GM21381 (cell line): ENCODE measurements at regions not wholly inside any gene's neighbourhood (a gene's known extent, or its start where the extent isn't known, plus 50 kb on each side); places are given as distances from the start of the nearest gene placed in this dataset.
"Not testable (repeated sequence)": the region's sequence is repeated elsewhere in the genome, so short reads cannot be mapped to it uniquely, and the experiment has no call there.

Source experiments
- ATAC-seq: cut with Tn5 transposase; IDR thresholded peaks from one replicate; pipeline ENCODE4 v1.9.1; 2021; ENCODE audit warnings: mild to moderate bottlenecking, moderate library complexity; ENCODE audit not compliant: unreplicated experiment

DNA sequence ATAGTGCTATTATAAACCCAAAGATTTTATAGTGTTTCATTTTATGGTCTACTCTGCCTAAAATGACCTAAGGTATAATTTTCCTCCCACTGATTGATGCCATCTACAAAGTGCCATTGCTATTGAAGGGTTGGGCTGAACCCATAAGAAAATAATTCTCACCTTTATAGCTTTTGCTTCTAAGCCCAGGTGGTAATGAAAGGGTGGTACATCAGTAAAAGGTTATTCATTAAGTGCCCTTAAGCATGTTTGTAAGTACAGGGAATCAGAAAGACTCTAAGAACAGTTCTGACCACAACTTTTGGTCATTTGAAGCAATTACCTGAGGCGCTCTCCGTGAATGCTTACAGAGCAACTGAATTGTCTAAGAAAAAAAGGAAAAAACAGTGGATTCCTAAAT lies 1247.3 kb downstream of the NXPH1 start:
- ATAC-seq, result no peak

DNA sequence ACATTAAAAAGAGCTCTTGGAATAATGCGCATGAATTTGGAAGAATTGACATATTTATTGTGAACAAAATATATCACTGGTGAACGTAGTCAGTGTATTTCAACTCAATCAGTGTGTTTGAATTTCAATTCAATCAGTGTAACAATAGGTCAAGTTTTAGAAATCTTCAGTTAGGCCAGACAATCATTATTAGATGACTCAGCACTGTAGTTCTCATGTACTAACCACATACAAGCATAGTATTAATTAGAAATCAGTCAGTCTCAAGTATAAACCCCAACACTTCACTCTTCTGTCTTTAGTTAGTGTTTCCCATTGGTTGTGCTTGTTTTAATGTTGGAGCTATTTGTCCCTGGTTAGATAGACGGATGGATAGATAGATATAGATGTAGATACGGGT lies 1247.9 kb downstream of the NXPH1 start:
- ATAC-seq, result no peak

- no peak for ATAC-seq
Observed at GRCh38 chr7:9691286-9691685, 1257.9 kb downstream of the NXPH1 start.

GRCh38 chr7:9698375-9698774 lies 1265.0 kb downstream of the NXPH1 start:
- ATAC-seq, result no peak

GRCh38 chr7:9709216-9709615 lies 1264.5 kb upstream of the PHF14 start:
- ATAC-seq, result no peak

DNA sequence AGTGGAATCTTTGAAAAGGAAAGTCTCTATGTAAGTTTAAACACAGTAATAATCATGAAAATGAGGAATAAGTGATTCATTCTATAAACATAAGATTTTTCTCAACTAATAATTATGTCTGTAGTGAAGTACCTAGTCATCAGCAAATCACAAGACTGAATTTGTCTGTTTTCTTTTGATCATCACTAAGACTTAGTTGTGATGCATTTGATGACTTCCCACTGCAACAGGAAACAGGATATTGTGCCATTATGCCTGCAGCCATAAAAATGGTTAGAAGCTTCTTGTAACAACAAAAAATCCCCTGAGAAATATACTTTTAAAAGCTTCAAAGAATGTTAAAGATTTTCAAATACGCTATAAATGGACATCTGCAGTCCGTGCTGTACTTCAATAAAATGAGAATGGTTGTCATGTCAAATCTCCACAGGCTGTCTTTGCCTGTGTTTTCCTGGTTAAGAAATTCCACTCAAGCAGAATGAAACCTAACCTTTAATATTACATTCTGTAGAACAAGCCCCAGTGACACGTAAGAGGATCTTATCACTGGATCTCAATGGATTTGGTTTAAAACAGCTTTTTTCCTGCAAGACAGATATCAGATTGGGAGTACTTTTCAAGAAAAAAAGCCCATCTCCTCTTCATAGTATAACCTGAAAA lies 1262.3 kb upstream of the PHF14 start:
- no peak for ATAC-seq

DNA sequence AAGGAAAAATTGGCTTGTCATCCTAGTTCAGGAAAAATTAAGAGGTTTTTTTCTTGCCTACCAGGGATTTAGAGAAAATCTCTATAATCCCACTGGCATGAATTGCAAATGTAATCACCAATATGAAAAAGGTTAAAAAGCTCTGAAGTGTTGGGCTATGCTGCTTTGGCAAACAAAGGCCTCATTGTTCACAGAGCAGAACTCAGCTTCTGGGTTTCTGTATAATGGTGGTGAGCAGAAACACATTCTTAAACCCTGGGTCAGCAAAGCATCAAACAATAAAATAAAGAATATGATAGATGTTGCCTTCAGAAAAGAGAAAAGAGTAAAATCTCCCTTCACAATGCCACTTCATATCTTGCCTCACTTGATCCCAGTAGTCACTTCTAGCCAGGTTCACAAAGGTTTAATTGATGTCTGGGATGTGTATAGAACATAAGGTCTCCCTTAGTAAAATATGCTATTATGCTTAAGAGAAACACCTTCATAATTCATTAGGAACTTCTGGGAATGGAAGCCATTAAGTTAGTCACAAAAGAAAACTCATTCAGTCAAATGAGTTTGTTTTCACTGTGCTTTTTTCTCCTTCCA lies 1255.5 kb upstream of the PHF14 start:
- ATAC-seq, result no peak

DNA sequence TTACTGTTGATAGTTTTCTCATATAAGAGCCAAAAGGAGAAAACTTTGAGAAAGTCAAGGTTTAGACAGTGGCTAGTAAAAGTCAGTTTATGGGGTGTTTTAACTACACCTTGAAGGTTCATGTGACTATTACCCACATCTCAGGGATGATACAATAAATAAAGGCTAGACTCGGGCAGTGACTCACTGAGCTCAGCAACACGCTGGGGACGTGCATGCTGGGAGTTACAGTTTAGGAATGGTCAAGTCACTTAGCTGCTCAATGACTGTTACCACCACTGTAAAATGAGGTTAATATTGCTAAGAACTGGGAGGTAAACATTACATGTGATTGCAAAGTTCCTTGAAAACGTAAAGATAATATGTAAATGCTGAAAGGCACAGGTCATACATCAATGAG lies 1254.4 kb upstream of the PHF14 start:
- no peak for ATAC-seq

DNA sequence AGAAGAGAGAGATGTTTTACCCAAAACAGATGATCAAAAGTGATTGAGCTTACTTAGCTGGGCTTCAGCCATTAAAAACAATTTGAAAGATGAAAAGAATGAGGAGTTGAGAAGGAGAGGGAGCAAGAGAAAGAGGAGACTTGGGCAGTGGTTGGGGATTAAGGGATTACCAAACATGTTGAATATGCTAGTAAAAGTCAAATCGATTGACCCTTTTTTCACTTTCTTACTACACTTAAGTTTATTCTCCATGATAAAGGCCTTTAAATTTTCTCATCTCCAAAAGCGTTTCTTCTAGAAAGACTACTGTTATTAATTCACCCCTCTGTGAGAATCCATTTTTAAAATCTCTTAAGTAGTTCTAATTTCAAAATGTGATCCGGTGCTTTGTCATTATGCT lies 1254.0 kb upstream of the PHF14 start:
- ATAC-seq, result no peak

GRCh38 chr7:9725940-9726663 lies 1247.6 kb upstream of the PHF14 start:
- ATAC-seq, result not testable (repeated sequence)

DNA sequence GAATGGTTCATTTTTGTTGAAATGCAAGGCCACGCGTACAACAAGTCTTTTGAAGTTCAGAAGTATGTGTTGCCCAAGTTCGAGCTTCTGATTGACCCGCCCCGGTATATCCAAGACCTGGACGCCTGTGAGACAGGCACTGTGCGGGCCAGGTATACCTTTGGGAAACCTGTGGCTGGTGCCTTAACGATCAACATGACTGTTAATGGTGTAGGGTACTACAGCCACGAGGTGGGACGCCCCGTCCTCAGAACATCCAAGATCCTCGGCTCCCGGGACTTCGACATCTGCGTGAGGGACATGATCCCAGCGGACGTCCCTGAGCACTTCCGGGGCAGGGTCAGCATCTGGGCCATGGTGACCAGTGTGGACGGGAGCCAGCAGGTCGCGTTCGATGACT lies 1246.9 kb upstream of the PHF14 start:
- ATAC-seq, result not testable (repeated sequence)

GRCh38 chr7:9727467-9727869 lies 1246.2 kb upstream of the PHF14 start:
- not testable (repeated sequence) for ATAC-seq

- ATAC-seq, result not testable (repeated sequence)
Observed at GRCh38 chr7:9728014-9728657, 1245.5 kb upstream of the PHF14 start.

DNA sequence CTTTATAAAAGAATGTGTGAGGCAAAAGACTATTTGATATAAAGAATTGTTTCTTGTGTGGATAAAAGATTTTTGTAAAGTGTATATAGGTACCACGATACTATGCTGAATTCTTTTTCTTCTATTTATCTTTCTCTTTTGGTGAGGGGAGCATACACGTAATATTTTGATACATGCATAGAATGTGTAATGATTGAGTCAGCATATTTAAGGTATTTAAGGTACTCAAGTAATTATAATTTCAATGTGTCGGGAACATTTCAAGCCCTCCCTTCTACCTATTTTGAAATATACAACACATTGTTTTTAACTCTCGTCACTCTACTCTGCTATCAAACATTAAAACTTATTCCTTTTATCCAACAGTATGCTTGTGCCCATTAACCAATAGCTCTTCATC lies 1221.6 kb upstream of the PHF14 start:
- ATAC-seq, result no peak

DNA sequence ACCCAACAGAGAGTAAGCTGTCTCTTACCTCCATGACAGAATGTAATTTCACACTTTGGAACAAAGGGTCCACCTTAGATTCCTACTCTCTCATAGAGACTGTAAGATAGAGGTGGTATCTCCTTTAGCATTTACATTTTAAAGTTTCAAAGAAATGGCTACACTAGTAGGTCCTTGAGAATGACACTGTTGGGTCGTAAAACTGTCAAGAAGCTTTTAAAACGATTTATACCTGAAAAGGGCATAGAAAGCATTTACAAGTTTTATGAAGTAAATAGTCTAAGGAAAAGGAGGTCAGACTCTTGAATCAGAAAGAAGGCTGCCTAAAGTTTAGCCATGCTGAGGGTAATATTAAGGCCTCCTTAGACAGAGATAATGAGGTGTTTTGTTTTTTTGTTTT lies 1212.4 kb upstream of the PHF14 start:
- no peak for ATAC-seq

- ATAC-seq, result no peak
Observed at GRCh38 chr7:9776900-9777299, 1196.8 kb upstream of the PHF14 start.

GRCh38 chr7:9778367-9778766 lies 1195.3 kb upstream of the PHF14 start:
- ATAC-seq, result no peak

GRCh38 chr7:9781710-9782109 lies 1192.0 kb upstream of the PHF14 start:
- no peak for ATAC-seq

- no peak for ATAC-seq
Observed at GRCh38 chr7:9782275-9782674, 1191.4 kb upstream of the PHF14 start.

DNA sequence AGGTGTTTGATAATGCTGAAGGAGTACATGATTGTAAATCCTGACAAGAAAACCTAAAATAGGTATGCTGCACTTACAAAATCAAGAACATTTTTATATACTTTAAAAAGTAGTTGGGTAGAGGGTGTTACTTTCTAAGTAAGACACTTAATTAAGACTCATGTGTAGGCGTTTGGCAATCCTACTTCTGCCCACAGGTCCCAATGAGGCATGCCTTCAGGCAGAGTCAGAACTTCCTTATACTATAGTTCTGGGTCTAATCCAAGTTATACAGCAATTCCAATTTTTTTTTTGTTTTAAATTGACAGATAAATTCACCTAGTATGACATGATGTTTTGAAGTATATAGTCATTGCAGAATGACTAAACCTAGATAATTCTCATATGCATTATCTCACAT lies 1188.5 kb upstream of the PHF14 start:
- no peak for ATAC-seq

DNA sequence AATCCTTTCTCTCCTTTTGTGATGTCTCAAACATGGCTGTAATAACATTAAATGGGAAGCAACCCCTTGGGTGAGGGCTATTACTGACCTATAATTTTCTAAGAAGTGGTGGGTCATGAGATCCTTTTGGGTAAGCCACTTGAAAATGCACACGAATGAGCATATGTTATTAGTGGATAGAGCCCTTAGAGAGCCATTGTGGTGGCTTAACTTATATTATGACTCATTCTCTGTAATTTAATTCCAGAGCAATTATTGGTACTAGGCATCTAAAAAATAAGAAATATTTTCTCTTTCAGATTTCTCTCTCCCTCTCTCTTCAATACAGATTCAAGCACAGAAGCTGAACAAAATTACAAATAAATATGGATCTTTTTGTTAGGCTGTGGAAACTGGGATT lies 1177.4 kb upstream of the PHF14 start:
- ATAC-seq, result no peak
